ENCODE measurements at regions not wholly inside any gene's neighbourhood (a gene's known extent, or its start where the extent isn't known, plus 50 kb on each side); places are given as distances from the start of the nearest gene placed in this dataset.

DNA sequence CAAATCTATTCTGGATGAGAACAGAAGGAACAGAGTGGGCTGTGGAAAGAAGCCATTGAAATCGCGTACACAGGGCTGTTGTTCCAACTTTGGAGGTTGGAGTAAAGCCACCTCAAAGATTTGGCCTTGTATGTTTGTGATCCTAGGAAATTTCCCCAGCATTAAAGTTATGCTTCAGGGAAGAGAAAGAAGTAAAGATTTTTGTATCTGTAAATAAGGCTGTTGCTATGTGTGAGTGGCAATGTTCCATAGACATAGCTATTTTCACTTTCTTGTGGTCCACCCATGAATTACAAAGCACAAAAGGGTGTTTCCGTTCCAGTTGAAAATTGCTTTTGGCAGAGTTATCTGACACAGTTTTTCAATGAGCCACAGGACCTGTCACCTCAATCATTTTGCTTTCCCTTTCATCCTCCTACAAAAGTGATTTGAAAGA lies 321.3 kb downstream of the TFAP2B start (continued):
- TF ChIP-seq, protein P1, sequence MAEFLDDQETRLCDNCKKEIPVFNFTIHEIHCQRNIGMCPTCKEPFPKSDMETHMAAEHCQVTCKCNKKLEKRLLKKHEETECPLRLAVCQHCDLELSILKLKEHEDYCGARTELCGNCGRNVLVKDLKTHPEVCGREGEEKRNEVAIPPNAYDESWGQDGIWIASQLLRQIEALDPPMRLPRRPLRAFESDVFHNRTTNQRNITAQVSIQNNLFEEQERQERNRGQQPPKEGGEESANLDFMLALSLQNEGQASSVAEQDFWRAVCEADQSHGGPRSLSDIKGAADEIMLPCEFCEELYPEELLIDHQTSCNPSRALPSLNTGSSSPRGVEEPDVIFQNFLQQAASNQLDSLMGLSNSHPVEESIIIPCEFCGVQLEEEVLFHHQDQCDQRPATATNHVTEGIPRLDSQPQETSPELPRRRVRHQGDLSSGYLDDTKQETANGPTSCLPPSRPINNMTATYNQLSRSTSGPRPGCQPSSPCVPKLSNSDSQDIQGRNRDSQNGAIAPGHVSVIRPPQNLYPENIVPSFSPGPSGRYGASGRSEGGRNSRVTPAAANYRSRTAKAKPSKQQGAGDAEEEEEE (CRISPR knock-in tag; IDR thresholded peaks at IDR 0.05; ENCODE audit: borderline replicate concordance) = no peak
- TF ChIP-seq EEA1 (CRISPR knock-in tag; IDR thresholded peaks at IDR 0.05; ENCODE audit: borderline replicate concordance) (no peak), ZNF670 (CRISPR knock-in tag; IDR thresholded peaks at IDR 0.05; ENCODE audit: borderline replicate concordance) (no peak)

DNA sequence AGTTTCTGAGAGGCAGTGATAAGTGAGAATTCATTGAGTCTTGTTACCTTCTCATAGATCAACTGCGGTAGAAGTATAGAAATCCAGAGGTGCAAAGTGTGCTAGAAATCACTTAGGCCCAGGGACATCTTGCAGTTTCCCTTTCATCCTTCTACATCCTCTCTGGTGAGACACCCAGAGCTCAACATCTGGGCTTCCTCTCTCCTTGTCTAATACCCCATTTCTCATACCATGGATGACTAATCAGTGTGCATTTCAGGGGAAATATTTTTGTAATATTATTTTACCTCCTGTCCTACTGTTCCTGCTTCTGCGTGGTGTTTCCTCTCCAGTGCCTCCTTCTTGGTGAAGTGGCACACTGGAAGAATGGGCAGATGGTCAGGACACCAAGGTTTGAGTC lies 322.4 kb downstream of the TFAP2B start:
- no peaks in the 10 kb centered on the region for H3K79me2 ChIP-seq (ENCODE audit: insufficient read depth, low read length)
- POLR2A ChIA-PET = no interaction called here
- no peak overlapping the region for H3K27ac ChIP-seq (ENCODE audit: extremely low read length, insufficient read depth, low read length)
- TF ChIP-seq PHF8 (CRISPR knock-in tag; IDR thresholded peaks at IDR 0.05) = no peak
- H3K4me3 ChIP-seq (replicated peaks in 1 of 3; ENCODE audit: insufficient read depth in 1 of 3, low read depth in 2 of 3, low read length in 3 of 3) = no peak overlapping the region
- no peak for DNase-seq (ENCODE audit: low spot score)
- no peak for ATAC-seq
- 30% methylated on average over 2 of the region's 2 CpGs for WGBS (ENCODE audit: low lambda C conversion rate)
- H3K36me3 ChIP-seq (replicated peaks in 1 of 2; ENCODE audit: control insufficient read depth in 1 of 2, insufficient read depth in 2 of 2, low read length in 2 of 2) = no peaks in the 10 kb centered on the region
- no peaks in the 10 kb centered on the region for H3K27me3 ChIP-seq (ENCODE audit: control insufficient read depth in 1 of 2, insufficient read depth in 2 of 2, low read length in 2 of 2)
- peaks cover 4% of the 10 kb centered on the region; the same call in 1 of the 2 replicates for H3K4me1 ChIP-seq (ENCODE audit: insufficient read depth, low read length)
- H4K20me1 ChIP-seq (ENCODE audit: insufficient read depth, low read length) = no peaks in the 10 kb centered on the region
- CTCF ChIA-PET (ENCODE audit: low intra/inter-chr PET ratio, low total read pairs) = no interaction called here
- no peak overlapping the region for H3K9ac ChIP-seq (ENCODE audit: insufficient read depth, low read depth, low read length)
- intact Hi-C loops (cut with micrococcal nuclease; ENCODE audit: unreplicated experiment) = no loop called here
- H2AFZ ChIP-seq (ENCODE audit: low read length) = no peak overlapping the region
- no TSS peak for BruUV-seq (replicated peaks)
- in situ Hi-C loops (cut with HindIII; ENCODE audit: extremely low pct_ligation_motif_present, low pct_unique_long_range_greater_than_20kb) = no loop called here
- no peak overlapping the region for H3K4me2 ChIP-seq (ENCODE audit: low read depth, low read length)
- H3K9me3 ChIP-seq (ENCODE audit: low read length) = peaks cover 50% of the 10 kb centered on the region
- FAIRE-seq = no peak

DNA sequence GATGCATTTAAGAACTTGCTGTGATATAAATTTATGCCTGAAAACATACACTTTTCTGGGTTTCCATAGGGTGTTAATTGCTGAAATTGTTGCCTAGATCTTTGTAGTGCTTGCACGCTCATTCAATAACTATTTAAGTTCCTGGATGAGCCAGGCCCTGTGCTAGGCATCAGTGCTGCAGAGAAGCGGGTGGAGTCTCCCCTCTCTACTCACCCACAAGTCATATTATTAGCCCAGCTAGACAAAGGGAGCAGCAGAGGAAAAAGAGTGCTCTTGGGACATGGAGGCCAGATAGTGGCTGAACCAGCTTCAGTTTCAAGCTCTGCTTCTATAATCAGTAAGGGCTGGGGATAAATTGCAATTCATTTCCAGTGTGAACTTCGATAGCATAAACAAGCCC lies 329.1 kb downstream of the TFAP2B start:
- FAIRE-seq (no peak), ATAC-seq (no peak), DNase-seq (ENCODE audit: low spot score) (no peak)
- Histone ChIP-seq H3K4me1 (ENCODE audit: insufficient read depth, low read length) (no peaks in the 10 kb centered on the region), H3K27me3 (ENCODE audit: control insufficient read depth in 1 of 2, insufficient read depth in 2 of 2, low read length in 2 of 2) (no peaks in the 10 kb centered on the region), H3K9me3 (ENCODE audit: low read length) (peaks cover 6% of the 10 kb centered on the region; the same call in 1 of the 2 replicates), H3K27ac (ENCODE audit: extremely low read length, insufficient read depth, low read length) (no peak overlapping the region), H3K36me3 (replicated peaks in 1 of 2; ENCODE audit: control insufficient read depth in 1 of 2, insufficient read depth in 2 of 2, low read length in 2 of 2) (no peaks in the 10 kb centered on the region), H3K4me2 (ENCODE audit: low read depth, low read length) (no peak overlapping the region), H3K4me3 (replicated peaks in 1 of 3; ENCODE audit: insufficient read depth in 1 of 3, low read depth in 2 of 3, low read length in 3 of 3) (no peak overlapping the region), H3K79me2 (ENCODE audit: insufficient read depth, low read length) (no peaks in the 10 kb centered on the region), H2AFZ (ENCODE audit: low read length) (no peak overlapping the region), H4K20me1 (ENCODE audit: insufficient read depth, low read length) (no peaks in the 10 kb centered on the region), H3K9ac (ENCODE audit: insufficient read depth, low read depth, low read length) (no peak overlapping the region)
- intact Hi-C loops (cut with micrococcal nuclease; ENCODE audit: unreplicated experiment) (no loop called here), in situ Hi-C loops (cut with HindIII; ENCODE audit: extremely low pct_ligation_motif_present, low pct_unique_long_range_greater_than_20kb) (no loop called here)
- ChIA-PET POLR2A (no interaction called here), CTCF (ENCODE audit: low intra/inter-chr PET ratio, low total read pairs) (no interaction called here)
- 4% methylated on average over 3 of the region's 3 CpGs for WGBS (ENCODE audit: low lambda C conversion rate)
- no TSS peak for BruUV-seq (replicated peaks)
- TF ChIP-seq, protein P2, sequence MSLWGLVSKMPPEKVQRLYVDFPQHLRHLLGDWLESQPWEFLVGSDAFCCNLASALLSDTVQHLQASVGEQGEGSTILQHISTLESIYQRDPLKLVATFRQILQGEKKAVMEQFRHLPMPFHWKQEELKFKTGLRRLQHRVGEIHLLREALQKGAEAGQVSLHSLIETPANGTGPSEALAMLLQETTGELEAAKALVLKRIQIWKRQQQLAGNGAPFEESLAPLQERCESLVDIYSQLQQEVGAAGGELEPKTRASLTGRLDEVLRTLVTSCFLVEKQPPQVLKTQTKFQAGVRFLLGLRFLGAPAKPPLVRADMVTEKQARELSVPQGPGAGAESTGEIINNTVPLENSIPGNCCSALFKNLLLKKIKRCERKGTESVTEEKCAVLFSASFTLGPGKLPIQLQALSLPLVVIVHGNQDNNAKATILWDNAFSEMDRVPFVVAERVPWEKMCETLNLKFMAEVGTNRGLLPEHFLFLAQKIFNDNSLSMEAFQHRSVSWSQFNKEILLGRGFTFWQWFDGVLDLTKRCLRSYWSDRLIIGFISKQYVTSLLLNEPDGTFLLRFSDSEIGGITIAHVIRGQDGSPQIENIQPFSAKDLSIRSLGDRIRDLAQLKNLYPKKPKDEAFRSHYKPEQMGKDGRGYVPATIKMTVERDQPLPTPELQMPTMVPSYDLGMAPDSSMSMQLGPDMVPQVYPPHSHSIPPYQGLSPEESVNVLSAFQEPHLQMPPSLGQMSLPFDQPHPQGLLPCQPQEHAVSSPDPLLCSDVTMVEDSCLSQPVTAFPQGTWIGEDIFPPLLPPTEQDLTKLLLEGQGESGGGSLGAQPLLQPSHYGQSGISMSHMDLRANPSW (CRISPR knock-in tag; IDR thresholded peaks at IDR 0.05; ENCODE audit: borderline replicate concordance) = no peak
- TF ChIP-seq MTA1 (CRISPR knock-in tag; IDR thresholded peaks at IDR 0.05; ENCODE audit: borderline replicate concordance) (no peak), CCDC6 (CRISPR knock-in tag; IDR thresholded peaks at IDR 0.05) (no peak), PRMT3 (CRISPR knock-in tag; IDR thresholded peaks at IDR 0.05; ENCODE audit: borderline replicate concordance, low read depth) (no peak), NFYB (CRISPR knock-in tag; IDR thresholded peaks at IDR 0.05) (no peak), ZNF296 (CRISPR knock-in tag; conservative IDR thresholded peaks at IDR 0.05) (no peak), ZNF772 (CRISPR knock-in tag; IDR thresholded peaks at IDR 0.05) (no peak)
- TF ChIP-seq, protein P3, sequence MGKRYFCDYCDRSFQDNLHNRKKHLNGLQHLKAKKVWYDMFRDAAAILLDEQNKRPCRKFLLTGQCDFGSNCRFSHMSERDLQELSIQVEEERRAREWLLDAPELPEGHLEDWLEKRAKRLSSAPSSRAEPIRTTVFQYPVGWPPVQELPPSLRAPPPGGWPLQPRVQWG (CRISPR knock-in tag; IDR thresholded peaks at IDR 0.05; ENCODE audit: borderline replicate concordance, low read depth) = no peak
